NCI-H2029 (cell line): ENCODE measurements at regions not wholly inside any gene's neighbourhood (a gene's known extent, or its start where the extent isn't known, plus 50 kb on each side); places are given as distances from the start of the nearest gene placed in this dataset.

Source experiments
- DNase-seq: peaks from one replicate; lab custom pipeline; 2025; lab: John Stamatoyannopoulos, UW

- DNase-seq = no peak
Observed at GRCh38 chr14:87522575-87522974, 470.4 kb downstream of the GALC start.

GRCh38 chr14:87508333-87508732 is 484.6 kb downstream of the GALC start:
- no peak for DNase-seq

GRCh38 chr14:87503711-87504110 is 489.3 kb downstream of the GALC start:
- no peak for DNase-seq

GRCh38 chr14:87497301-87497700 is 495.7 kb downstream of the GALC start:
- DNase-seq = no peak

- no peak for DNase-seq
Observed at GRCh38 chr14:87494010-87494409, 499.0 kb downstream of the GALC start.

GRCh38 chr14:87492561-87492960 is 500.4 kb downstream of the GALC start:
- no peak for DNase-seq

- DNase-seq = no peak
Observed at GRCh38 chr14:87491816-87492215, 501.2 kb downstream of the GALC start.

GRCh38 chr14:87489196-87489819 is 503.7 kb downstream of the GALC start:
- DNase-seq = no peak

GRCh38 chr14:87483271-87484260 is 509.4 kb downstream of the GALC start:
- no peak for DNase-seq

GRCh38 chr14:87468531-87468930 is 524.5 kb downstream of the GALC start:
- DNase-seq = no peak

- no peak for DNase-seq
Observed at GRCh38 chr14:87467578-87467977, 525.4 kb downstream of the GALC start.

- no peak for DNase-seq
Observed at GRCh38 chr14:87465770-87466169, 527.2 kb downstream of the GALC start.

GRCh38 chr14:87461704-87462103 is 531.3 kb downstream of the GALC start:
- DNase-seq = no peak

- DNase-seq = no peak
Observed at GRCh38 chr14:87457720-87458119, 535.3 kb downstream of the GALC start.

GRCh38 chr14:87450193-87450592 is 542.8 kb downstream of the GALC start:
- no peak for DNase-seq

GRCh38 chr14:87449016-87449415 is 544.0 kb downstream of the GALC start:
- no peak for DNase-seq

GRCh38 chr14:87443787-87444186 is 549.2 kb downstream of the GALC start:
- no peak for DNase-seq

GRCh38 chr14:87443039-87443438 is 549.9 kb downstream of the GALC start:
- DNase-seq = no peak

- DNase-seq = no peak
Observed at GRCh38 chr14:87437158-87437557, 555.8 kb downstream of the GALC start.

GRCh38 chr14:87434680-87435079 is 558.3 kb downstream of the GALC start:
- no peak for DNase-seq

- no peak for DNase-seq
Observed at GRCh38 chr14:87434011-87434410, 559.0 kb downstream of the GALC start.

GRCh38 chr14:87432698-87433097 is 560.3 kb downstream of the GALC start:
- DNase-seq = no peak

- no peak for DNase-seq
Observed at GRCh38 chr14:87430810-87431209, 562.2 kb downstream of the GALC start.
